ENCODE measurements at regions not wholly inside any gene's neighbourhood (a gene's known extent, or its start where the extent isn't known, plus 50 kb on each side); places are given as distances from the start of the nearest gene placed in this dataset.

- H3K9ac ChIP-seq (ENCODE audit: low read length): no peak overlapping the region
- no peaks in the 10 kb centered on the region for H3K27me3 ChIP-seq (ENCODE audit: control insufficient read depth in 1 of 2, insufficient read depth in 2 of 2, low read length in 2 of 2)
- no peaks in the 10 kb centered on the region for H3K36me3 ChIP-seq (ENCODE audit: insufficient read depth, low read length)
- H3K9me3 ChIP-seq (ENCODE audit: low read length): no peaks in the 10 kb centered on the region
- no peaks in the 10 kb centered on the region for H3K4me1 ChIP-seq (ENCODE audit: insufficient read depth, low read length)
- no peak overlapping the region for H3K4me3 ChIP-seq (ENCODE audit: low read depth in 1 of 2, low read length in 2 of 2)
- no peak overlapping the region for H3K27ac ChIP-seq (ENCODE audit: low read depth, low read length)
Measured at GRCh38 chr9:118129541-118129940, 425.3 kb downstream of the TLR4 start.

GRCh38 chr9:118148990-118149389 is 444.8 kb downstream of the TLR4 start:
- Histone ChIP-seq H3K36me3 (ENCODE audit: insufficient read depth, low read length) (no peaks in the 10 kb centered on the region), H3K4me1 (ENCODE audit: insufficient read depth, low read length) (no peaks in the 10 kb centered on the region), H3K9me3 (ENCODE audit: low read length) (no peaks in the 10 kb centered on the region), H3K4me3 (ENCODE audit: low read depth in 1 of 2, low read length in 2 of 2) (no peak overlapping the region), H3K27ac (ENCODE audit: low read depth, low read length) (no peak overlapping the region), H3K9ac (ENCODE audit: low read length) (no peak overlapping the region), H3K27me3 (ENCODE audit: control insufficient read depth in 1 of 2, insufficient read depth in 2 of 2, low read length in 2 of 2) (no peaks in the 10 kb centered on the region)

- H3K9ac ChIP-seq (ENCODE audit: low read length): no peak overlapping the region
- H3K9me3 ChIP-seq (ENCODE audit: low read length): no peaks in the 10 kb centered on the region
- no peaks in the 10 kb centered on the region for H3K4me1 ChIP-seq (ENCODE audit: insufficient read depth, low read length)
- no peaks in the 10 kb centered on the region for H3K36me3 ChIP-seq (ENCODE audit: insufficient read depth, low read length)
- H3K27ac ChIP-seq (ENCODE audit: low read depth, low read length): no peak overlapping the region
- no peak overlapping the region for H3K4me3 ChIP-seq (ENCODE audit: low read depth in 1 of 2, low read length in 2 of 2)
- no peaks in the 10 kb centered on the region for H3K27me3 ChIP-seq (ENCODE audit: control insufficient read depth in 1 of 2, insufficient read depth in 2 of 2, low read length in 2 of 2)
Measured at GRCh38 chr9:118156846-118157245, 452.6 kb downstream of the TLR4 start.

- Histone ChIP-seq H3K27me3 (ENCODE audit: control insufficient read depth in 1 of 2, insufficient read depth in 2 of 2, low read length in 2 of 2) (no peaks in the 10 kb centered on the region), H3K4me1 (ENCODE audit: insufficient read depth, low read length) (no peaks in the 10 kb centered on the region), H3K4me3 (ENCODE audit: low read depth in 1 of 2, low read length in 2 of 2) (no peak overlapping the region), H3K27ac (ENCODE audit: low read depth, low read length) (no peak overlapping the region), H3K36me3 (ENCODE audit: insufficient read depth, low read length) (no peaks in the 10 kb centered on the region), H3K9ac (ENCODE audit: low read length) (no peak overlapping the region), H3K9me3 (ENCODE audit: low read length) (no peaks in the 10 kb centered on the region)
Measured at GRCh38 chr9:118162716-118163115, 458.5 kb downstream of the TLR4 start.

GRCh38 chr9:118163751-118164150 is 459.5 kb downstream of the TLR4 start:
- no peaks in the 10 kb centered on the region for H3K9me3 ChIP-seq (ENCODE audit: low read length)
- no peak overlapping the region for H3K27ac ChIP-seq (ENCODE audit: low read depth, low read length)
- no peaks in the 10 kb centered on the region for H3K36me3 ChIP-seq (ENCODE audit: insufficient read depth, low read length)
- no peaks in the 10 kb centered on the region for H3K27me3 ChIP-seq (ENCODE audit: control insufficient read depth in 1 of 2, insufficient read depth in 2 of 2, low read length in 2 of 2)
- H3K4me3 ChIP-seq (ENCODE audit: low read depth in 1 of 2, low read length in 2 of 2): no peak overlapping the region
- no peak overlapping the region for H3K9ac ChIP-seq (ENCODE audit: low read length)
- no peaks in the 10 kb centered on the region for H3K4me1 ChIP-seq (ENCODE audit: insufficient read depth, low read length)

- H3K27ac ChIP-seq (ENCODE audit: low read depth, low read length): no peak overlapping the region
- H3K9me3 ChIP-seq (ENCODE audit: low read length): no peaks in the 10 kb centered on the region
- H3K9ac ChIP-seq (ENCODE audit: low read length): no peak overlapping the region
- H3K4me3 ChIP-seq (ENCODE audit: low read depth in 1 of 2, low read length in 2 of 2): no peak overlapping the region
- H3K4me1 ChIP-seq (ENCODE audit: insufficient read depth, low read length): no peaks in the 10 kb centered on the region
- no peaks in the 10 kb centered on the region for H3K36me3 ChIP-seq (ENCODE audit: insufficient read depth, low read length)
- H3K27me3 ChIP-seq (ENCODE audit: control insufficient read depth in 1 of 2, insufficient read depth in 2 of 2, low read length in 2 of 2): no peaks in the 10 kb centered on the region
Measured at GRCh38 chr9:118165451-118165850, 461.2 kb downstream of the TLR4 start.

GRCh38 chr9:118170032-118170955 is 466.1 kb downstream of the TLR4 start:
- Histone ChIP-seq H3K9me3 (ENCODE audit: low read length) (no peaks in the 10 kb centered on the region), H3K27me3 (ENCODE audit: control insufficient read depth in 1 of 2, insufficient read depth in 2 of 2, low read length in 2 of 2) (no peaks in the 10 kb centered on the region), H3K36me3 (ENCODE audit: insufficient read depth, low read length) (no peaks in the 10 kb centered on the region), H3K9ac (ENCODE audit: low read length) (no peak overlapping the region), H3K4me3 (ENCODE audit: low read depth in 1 of 2, low read length in 2 of 2) (no peak overlapping the region), H3K4me1 (ENCODE audit: insufficient read depth, low read length) (no peaks in the 10 kb centered on the region), H3K27ac (ENCODE audit: low read depth, low read length) (no peak overlapping the region)

GRCh38 chr9:118177241-118177640 is 473.0 kb downstream of the TLR4 start:
- no peaks in the 10 kb centered on the region for H3K9me3 ChIP-seq (ENCODE audit: low read length)
- no peaks in the 10 kb centered on the region for H3K4me1 ChIP-seq (ENCODE audit: insufficient read depth, low read length)
- no peaks in the 10 kb centered on the region for H3K36me3 ChIP-seq (ENCODE audit: insufficient read depth, low read length)
- H3K27ac ChIP-seq (ENCODE audit: low read depth, low read length): no peak overlapping the region
- H3K4me3 ChIP-seq (ENCODE audit: low read depth in 1 of 2, low read length in 2 of 2): no peak overlapping the region
- H3K9ac ChIP-seq (ENCODE audit: low read length): no peak overlapping the region
- no peaks in the 10 kb centered on the region for H3K27me3 ChIP-seq (ENCODE audit: control insufficient read depth in 1 of 2, insufficient read depth in 2 of 2, low read length in 2 of 2)

- H3K27me3 ChIP-seq (ENCODE audit: control insufficient read depth in 1 of 2, insufficient read depth in 2 of 2, low read length in 2 of 2): no peaks in the 10 kb centered on the region
- H3K36me3 ChIP-seq (ENCODE audit: insufficient read depth, low read length): no peaks in the 10 kb centered on the region
- no peaks in the 10 kb centered on the region for H3K9me3 ChIP-seq (ENCODE audit: low read length)
- H3K27ac ChIP-seq (ENCODE audit: low read depth, low read length): no peak overlapping the region
- no peaks in the 10 kb centered on the region for H3K4me1 ChIP-seq (ENCODE audit: insufficient read depth, low read length)
- no peak overlapping the region for H3K9ac ChIP-seq (ENCODE audit: low read length)
- H3K4me3 ChIP-seq (ENCODE audit: low read depth in 1 of 2, low read length in 2 of 2): no peak overlapping the region
Measured at GRCh38 chr9:118183576-118183975, 479.4 kb downstream of the TLR4 start.

- Histone ChIP-seq H3K27ac (ENCODE audit: low read depth, low read length) (no peak overlapping the region), H3K36me3 (ENCODE audit: insufficient read depth, low read length) (no peaks in the 10 kb centered on the region), H3K27me3 (ENCODE audit: control insufficient read depth in 1 of 2, insufficient read depth in 2 of 2, low read length in 2 of 2) (no peaks in the 10 kb centered on the region), H3K4me3 (ENCODE audit: low read depth in 1 of 2, low read length in 2 of 2) (no peak overlapping the region), H3K9ac (ENCODE audit: low read length) (no peak overlapping the region), H3K9me3 (ENCODE audit: low read length) (no peaks in the 10 kb centered on the region), H3K4me1 (ENCODE audit: insufficient read depth, low read length) (no peaks in the 10 kb centered on the region)
Measured at GRCh38 chr9:118187408-118187807, 483.2 kb downstream of the TLR4 start.

- no peaks in the 10 kb centered on the region for H3K36me3 ChIP-seq (ENCODE audit: insufficient read depth, low read length)
- no peaks in the 10 kb centered on the region for H3K27me3 ChIP-seq (ENCODE audit: control insufficient read depth in 1 of 2, insufficient read depth in 2 of 2, low read length in 2 of 2)
- H3K9me3 ChIP-seq (ENCODE audit: low read length): no peaks in the 10 kb centered on the region
- no peak overlapping the region for H3K27ac ChIP-seq (ENCODE audit: low read depth, low read length)
- no peak overlapping the region for H3K9ac ChIP-seq (ENCODE audit: low read length)
- H3K4me1 ChIP-seq (ENCODE audit: insufficient read depth, low read length): no peaks in the 10 kb centered on the region
- no peak overlapping the region for H3K4me3 ChIP-seq (ENCODE audit: low read depth in 1 of 2, low read length in 2 of 2)
Measured at GRCh38 chr9:118189615-118190014, 485.4 kb downstream of the TLR4 start.

GRCh38 chr9:118192807-118193206 is 488.6 kb downstream of the TLR4 start:
- H3K9ac ChIP-seq (ENCODE audit: low read length): no peak overlapping the region

More at GRCh38 chr9:118192807-118193206, 488.6 kb downstream of the TLR4 start:
- Histone ChIP-seq H3K36me3 (ENCODE audit: insufficient read depth, low read length) (no peaks in the 10 kb centered on the region), H3K4me1 (ENCODE audit: insufficient read depth, low read length) (no peaks in the 10 kb centered on the region), H3K9me3 (ENCODE audit: low read length) (no peaks in the 10 kb centered on the region), H3K4me3 (ENCODE audit: low read depth in 1 of 2, low read length in 2 of 2) (no peak overlapping the region), H3K27ac (ENCODE audit: low read depth, low read length) (no peak overlapping the region), H3K27me3 (ENCODE audit: control insufficient read depth in 1 of 2, insufficient read depth in 2 of 2, low read length in 2 of 2) (no peaks in the 10 kb centered on the region)

Data from muscle layer of colon (tissue), 2 donors.